WTC11 (cell line): ENCODE measurements at regions not wholly inside any gene's neighbourhood (a gene's known extent, or its start where the extent isn't known, plus 50 kb on each side); places are given as distances from the start of the nearest gene placed in this dataset.

Source experiments
- ATAC-seq: fragments of 200-7000 bp; cut with Tn5 transposase; 2 replicates; pipeline ENCODE4 v1.10.0; 2021; ENCODE audit warnings: mild to moderate bottlenecking, moderate library complexity
- CTCF ChIA-PET: fragments of 300-600 bp; sonication (Branson Sonifier 250); formaldehyde crosslinking; loops from one replicate; lab custom pipeline; 2021; ENCODE audit warnings: antibody characterized with exemption; lab: Charles Lee
- POLR2A ChIA-PET: fragments of 350-600 bp; sonication (Branson Sonifier 250); formaldehyde crosslinking; loops from one replicate; lab custom pipeline; 2021; ENCODE audit warnings: antibody characterized with exemption; lab: Charles Lee
- DNase-seq: peaks from one replicate; pipeline ENCODE4 v3.0.0; 2021; ENCODE audit warnings: low spot score
- H3K27ac Mint-ChIP-seq: 2 replicates; pipeline ENCODE4 v1.8.0; 2021; ENCODE audit warnings: mixed read lengths
- H3K27me3 Mint-ChIP-seq: 2 replicates; pipeline ENCODE4 v1.8.0; 2021; ENCODE audit warnings: low read depth, mild to moderate bottlenecking, moderate library complexity, mixed read lengths
- H3K36me3 Mint-ChIP-seq: 2 replicates; pipeline ENCODE4 v1.8.0; 2021; ENCODE audit warnings: mixed read lengths
- H3K4me1 Mint-ChIP-seq: 2 replicates; pipeline ENCODE4 v1.8.0; 2022; ENCODE audit warnings: mixed read lengths
- H3K4me3 Mint-ChIP-seq: 2 replicates; pipeline ENCODE4 v1.8.0; 2021; ENCODE audit warnings: mild to moderate bottlenecking, moderate library complexity, mixed read lengths
- H3K9me3 Mint-ChIP-seq: 2 replicates; pipeline ENCODE4 v1.8.0; 2021; ENCODE audit warnings: mixed read lengths
- CREM ChIP-seq: sonication (generic); formaldehyde crosslinking; IDR thresholded peaks from 2 replicates; pipeline ENCODE4 v1.8.1; 2022; ENCODE audit warnings: mild to moderate bottlenecking, missing genetic modification reagents, moderate library complexity
- CTCF ChIP-seq: fragments of 200-600 bp; IDR thresholded peaks from 2 replicates; pipeline ENCODE4 v1.8.0; 2022; ENCODE audit warnings: antibody characterized with exemption
- EMX1 ChIP-seq: fragments of 250-450 bp; sonication (Bioruptor Pico); IDR thresholded peaks from 2 replicates; pipeline ENCODE4 v1.8.0; 2021; ENCODE audit warnings: mild to moderate bottlenecking
- HMGA2 ChIP-seq: fragments of 250-450 bp; sonication (Bioruptor Pico); IDR thresholded peaks from 2 replicates; pipeline ENCODE4 v1.4.0; 2021; ENCODE audit warnings: mild to moderate bottlenecking, moderate library complexity
- MAX ChIP-seq: sonication (generic); formaldehyde crosslinking; IDR thresholded peaks from 2 replicates; pipeline ENCODE4 v1.8.0; 2022; ENCODE audit warnings: mild to moderate bottlenecking, missing genetic modification reagents
- MLX ChIP-seq: sonication (generic); formaldehyde crosslinking; IDR thresholded peaks from 2 replicates; pipeline ENCODE4 v1.8.1; 2023; ENCODE audit warnings: mild to moderate bottlenecking, missing genetic modification reagents, moderate library complexity
- NFYB ChIP-seq: sonication (generic); formaldehyde crosslinking; conservative IDR thresholded peaks from 2 replicates; pipeline ENCODE4 v1.8.0; 2022; ENCODE audit warnings: low read depth, missing genetic modification reagents
- NR2C2 ChIP-seq: sonication (generic); formaldehyde crosslinking; IDR thresholded peaks from 2 replicates; pipeline ENCODE4 v1.8.0; 2022; ENCODE audit warnings: mild to moderate bottlenecking, missing genetic modification reagents
- TEAD1 ChIP-seq: sonication (generic); formaldehyde crosslinking; IDR thresholded peaks from 2 replicates; pipeline ENCODE4 v1.8.0; 2022; ENCODE audit warnings: mild to moderate bottlenecking, missing genetic modification reagents
- TEAD4 ChIP-seq: sonication (generic); formaldehyde crosslinking; IDR thresholded peaks from 2 replicates; pipeline ENCODE4 v1.8.0; 2022; ENCODE audit warnings: mild to moderate bottlenecking, missing genetic modification reagents
- ZNF138 ChIP-seq: sonication (generic); formaldehyde crosslinking; conservative IDR thresholded peaks from 2 replicates; pipeline ENCODE4 v1.8.1; 2022; ENCODE audit warnings: mild to moderate bottlenecking, moderate library complexity, missing genetic modification reagents
- ZNF416 ChIP-seq: fragments of 250-450 bp; sonication (Bioruptor Pico); IDR thresholded peaks from 2 replicates; pipeline ENCODE4 v1.9.0; 2021; ENCODE audit warnings: mild to moderate bottlenecking, inconsistent platforms

GRCh38 chr11:60634126-60634525 lies 65.3 kb upstream of the MS4A8 start:
- CTCF ChIA-PET: interaction anchor here (0.6 to 4.4 kb wide), 16 partner anchors 12 to 383 kb away, joined by 3 to 26 read pairs (median 6); no protein-coding TSS in a partner anchor
- H3K27me3 Mint-ChIP-seq: peaks cover 7% of the 10 kb centered on the region; the same call in 1 of the 2 replicates
- no peak overlapping the region for H3K4me3 Mint-ChIP-seq
- H3K4me1 Mint-ChIP-seq: no peaks in the 10 kb centered on the region
- DNase-seq (peak; percentile 57), ATAC-seq (peak; percentile 99)
- no peak overlapping the region for H3K27ac Mint-ChIP-seq
- TF ChIP-seq CREM (CRISPR knock-in tag) (no peak), TEAD1 (CRISPR knock-in tag) (no peak), MLX (no peak), ZNF416 (CRISPR knock-in tag) (no peak), NFYB (CRISPR knock-in tag) (no peak), CTCF (peak; percentile 58; the same call in 1 of the 2 replicates)
- POLR2A ChIA-PET: no interaction called here
- H3K36me3 Mint-ChIP-seq: no peaks in the 10 kb centered on the region; the same call in 1 of the 2 replicates
- peaks cover 10% of the 10 kb centered on the region; the same call in 1 of the 2 replicates for H3K9me3 Mint-ChIP-seq

- POLR2A ChIA-PET: no interaction called here
Observed at GRCh38 chr11:60641940-60642339, 57.5 kb upstream of the MS4A8 start.

GRCh38 chr11:60647087-60647486 lies 52.3 kb upstream of the MS4A8 start:
- H3K36me3 Mint-ChIP-seq: 0 out of 2 replicates have a peak, but pooled peaks cover 2% of the 10 kb centered on the region
- no peak overlapping the region for H3K4me3 Mint-ChIP-seq
- ATAC-seq (no peak), DNase-seq (no peak)
- peaks cover 49% of the 10 kb centered on the region for H3K9me3 Mint-ChIP-seq
- H3K27ac Mint-ChIP-seq: no peak overlapping the region
- no peaks in the 10 kb centered on the region for H3K4me1 Mint-ChIP-seq
- no peaks in the 10 kb centered on the region for H3K27me3 Mint-ChIP-seq
- ChIA-PET POLR2A (no interaction called here), CTCF (interaction anchor here (2.0 kb wide), 1 partner anchor 13 kb away, joined by 4 read pairs; no protein-coding TSS in a partner anchor)
- TF ChIP-seq EMX1 (CRISPR knock-in tag) (no peak), ZNF138 (CRISPR knock-in tag) (no peak), CTCF (no peak), CREM (CRISPR knock-in tag) (no peak), NR2C2 (CRISPR knock-in tag) (no peak), MLX (no peak), MAX (CRISPR knock-in tag) (no peak)

More at GRCh38 chr11:60641940-60642339, 57.5 kb upstream of the MS4A8 start:
- CTCF ChIA-PET: no interaction called here
- no peak for ATAC-seq
- Mint-ChIP-seq H3K4me3 (no peak overlapping the region), H3K9me3 (peaks cover 30% of the 10 kb centered on the region), H3K27ac (no peak overlapping the region), H3K4me1 (no peaks in the 10 kb centered on the region), H3K27me3 (no peaks in the 10 kb centered on the region; the same call in 1 of the 2 replicates), H3K36me3 (peaks cover 2% of the 10 kb centered on the region; the same call in 1 of the 2 replicates)
- TF ChIP-seq HMGA2 (CRISPR knock-in tag): no peak
- no peak for TF ChIP-seq TEAD4 (CRISPR knock-in tag)
- no peak for DNase-seq
